Spleen (tissue), 11 donors: ENCODE measurements at regions not wholly inside any gene's neighbourhood (a gene's known extent, or its start where the extent isn't known, plus 50 kb on each side); places are given as distances from the start of the nearest gene placed in this dataset.

Source experiments
- DNase-seq: peaks from one replicate; pipeline ENCODE4 v3.0.0-alpha.2; 2020
- H3K27ac ChIP-seq, 8 donors: fragments of 200-600 bp; sonication (generic) in 7 of 8; 1 replicate in 4 of 8; 2 replicates in 4 of 8; pipeline versions ENCODE4 v1.5.0 to v1.8.0; 2016 to 2021; ENCODE audit warnings: inconsistent platforms in 4 of 8, mild to moderate bottlenecking in 4 of 8, moderate library complexity in 1 of 8
- H3K27me3 ChIP-seq, 7 donors: fragments of 200-600 bp; sonication (generic) in 6 of 7; replicated peaks in 1 of 7; 1 replicate in 4 of 7; 2 replicates in 3 of 7; pipeline versions ENCODE4 v1.5.0 to v1.8.0; 2016 to 2021; ENCODE audit warnings: inconsistent platforms in 3 of 7, mild to moderate bottlenecking in 1 of 7
- H3K36me3 ChIP-seq, 6 donors: fragments of 200-600 bp; sonication (generic) in 5 of 6; 1 replicate in 4 of 6; 2 replicates in 2 of 6; pipeline versions ENCODE4 v1.5.0 to v1.8.0; 2016 to 2021; ENCODE audit warnings: inconsistent platforms in 2 of 6
- H3K4me1 ChIP-seq, 6 donors: fragments of 200-600 bp; sonication (generic) in 5 of 6; 1 replicate in 3 of 6; 2 replicates in 3 of 6; pipeline versions ENCODE4 v1.5.0 to v1.8.0; 2016 to 2021; ENCODE audit warnings: inconsistent platforms in 3 of 6
- H3K4me3 ChIP-seq, 8 donors: fragments of 200-600 bp; sonication (generic) in 7 of 8; 1 replicate in 4 of 8; 2 replicates in 4 of 8; pipeline versions ENCODE4 v1.5.0 to v1.8.0; 2016 to 2021; ENCODE audit warnings: inconsistent platforms in 4 of 8, mild to moderate bottlenecking in 4 of 8, moderate library complexity in 2 of 8
- H3K9me3 ChIP-seq, 8 donors: fragments of 200-600 bp; sonication (generic) in 7 of 8; 1 replicate in 4 of 8; 2 replicates in 4 of 8; pipeline versions ENCODE4 v1.5.0 to v1.8.0; 2016 to 2021; ENCODE audit warnings: inconsistent platforms in 4 of 8
- POLR2A ChIP-seq, 3 donors: fragments of 450-650 bp; IDR thresholded peaks; one replicate each; pipeline ENCODE4 v1.5.1; 2017; ENCODE audit warnings: antibody characterized with exemption in 3 of 3, mild to moderate bottlenecking in 1 of 3
- POLR2AphosphoS5 ChIP-seq, 3 donors: sonication (generic); formaldehyde crosslinking; IDR thresholded peaks; one replicate each; pipeline ENCODE4 v1.5.1; 2017; ENCODE audit warnings: antibody characterized with exemption in 3 of 3
- WGBS, 5 donors: extraction: QIAGEN DNeasy Blood & Tissue Kit in 3 of 5; methylation state at CpG; one replicate each; pipeline versions ENCODE4 v1.1.5 to v1.1.7; 2013 to 2018; 5-methylcytosine and 5-hydroxymethylcytosine counted together
- intact Hi-C: fragments of 100-400 bp; cut with DNase I; formaldehyde crosslinking; loops from one replicate; pipeline ENCODE4 v1.15.0; 2023; ENCODE audit warnings: low total_unique reads
- TF ChIP-seq, protein P1 (sequence below), 11 experiments: fragments of 200-600 bp in 7 of 11; fragments of 450-650 bp in 4 of 11; sonication (generic) in 4 of 11; IDR thresholded peaks in 8 of 11; conservative IDR thresholded peaks in 3 of 11; 1 replicate in 7 of 11; 2 replicates in 4 of 11; pipeline versions ENCODE4 v1.4.0 to v1.8.0; 2016 to 2021; ENCODE audit warnings: antibody characterized with exemption in 11 of 11, inconsistent platforms in 4 of 11, mild to moderate bottlenecking in 1 of 11
- donor health status: healthy with polysubstance abuse.
- donor health status: DM: no; HTN: no; CAD: no; lungs with moderate emphysema.
- donor health status: DM: no; HTN: no; CAD: no.
- donor health status: Bipolar disorder and iron deficiency.
- donor health status: healthy.
- donor health status: DM: no; HTN: no; CAD: no.
- donor health status: DM: yes; HTN: yes; CAD: no.

DNA sequence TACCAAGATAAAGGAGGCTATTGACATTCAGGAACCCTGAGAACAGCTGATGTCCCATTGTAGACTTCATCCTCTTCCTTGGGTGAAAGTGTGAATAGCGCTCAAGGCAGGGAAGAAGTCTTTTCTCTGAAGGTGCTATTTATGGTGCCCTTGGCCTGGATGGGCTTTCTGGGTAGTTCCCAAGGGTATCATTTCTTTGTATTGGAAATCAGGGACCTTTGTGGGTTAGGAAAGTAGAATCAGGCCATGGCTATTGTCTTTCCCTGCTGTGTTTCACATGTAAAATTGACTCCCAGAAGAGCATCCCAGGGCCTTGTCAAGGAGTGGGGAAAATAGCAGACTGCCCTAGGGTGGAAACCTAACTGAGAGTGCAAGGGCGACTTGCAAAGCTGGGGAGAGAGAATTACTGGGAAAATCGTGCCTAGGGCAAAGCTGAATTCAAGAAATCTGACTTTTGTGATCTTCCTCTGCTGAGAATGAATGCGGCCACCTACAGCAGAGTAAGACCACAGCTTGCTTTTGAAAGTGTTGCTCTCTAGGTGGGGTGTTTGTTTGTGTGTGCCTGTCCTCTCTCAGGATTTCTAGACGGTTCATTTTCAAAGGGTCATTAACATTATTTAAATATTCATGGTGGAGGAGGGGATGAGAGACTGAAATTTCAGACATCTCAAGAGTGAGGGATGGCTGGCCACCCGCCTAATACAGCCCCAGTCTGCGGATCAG lies 160.6 kb downstream of the C9orf152 start:
- WGBS, 5 donors = 42 to 51% (median 45%) methylated on average over 7 of the region's 7 CpGs
- intact Hi-C loops = loop anchor here (10.0 kb wide), 1 partner anchor 83 kb away; no protein-coding TSS in a partner anchor
- DNase-seq = no peak
- Histone ChIP-seq H3K9me3 (no peaks in the 10 kb centered on the region), H3K4me1 (peaks cover 10 to 59% (median 42%) of the 10 kb centered on the region in 6 donors), H3K36me3 (no peaks in the 10 kb centered on the region), H3K27ac (peak overlapping the region in 6 of 8 donors; percentile 86 to 93 (median 90)), H3K4me3 (peak overlapping the region; percentile 54 to 95 (median 88)), H3K27me3 (peaks cover 0 to 26% (median 0%) of the 10 kb centered on the region in 7 donors)
- TF ChIP-seq POLR2A (IDR thresholded peaks at IDR 0.05) = no peak
- TF ChIP-seq, protein P1, sequence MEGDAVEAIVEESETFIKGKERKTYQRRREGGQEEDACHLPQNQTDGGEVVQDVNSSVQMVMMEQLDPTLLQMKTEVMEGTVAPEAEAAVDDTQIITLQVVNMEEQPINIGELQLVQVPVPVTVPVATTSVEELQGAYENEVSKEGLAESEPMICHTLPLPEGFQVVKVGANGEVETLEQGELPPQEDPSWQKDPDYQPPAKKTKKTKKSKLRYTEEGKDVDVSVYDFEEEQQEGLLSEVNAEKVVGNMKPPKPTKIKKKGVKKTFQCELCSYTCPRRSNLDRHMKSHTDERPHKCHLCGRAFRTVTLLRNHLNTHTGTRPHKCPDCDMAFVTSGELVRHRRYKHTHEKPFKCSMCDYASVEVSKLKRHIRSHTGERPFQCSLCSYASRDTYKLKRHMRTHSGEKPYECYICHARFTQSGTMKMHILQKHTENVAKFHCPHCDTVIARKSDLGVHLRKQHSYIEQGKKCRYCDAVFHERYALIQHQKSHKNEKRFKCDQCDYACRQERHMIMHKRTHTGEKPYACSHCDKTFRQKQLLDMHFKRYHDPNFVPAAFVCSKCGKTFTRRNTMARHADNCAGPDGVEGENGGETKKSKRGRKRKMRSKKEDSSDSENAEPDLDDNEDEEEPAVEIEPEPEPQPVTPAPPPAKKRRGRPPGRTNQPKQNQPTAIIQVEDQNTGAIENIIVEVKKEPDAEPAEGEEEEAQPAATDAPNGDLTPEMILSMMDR (IDR thresholded peaks at IDR 0.05 in 8 of 11, conservative IDR thresholded peaks at IDR 0.05 in 3 of 11) = no peak
- TF ChIP-seq POLR2AphosphoS5 (IDR thresholded peaks at IDR 0.05) = no peak

DNA sequence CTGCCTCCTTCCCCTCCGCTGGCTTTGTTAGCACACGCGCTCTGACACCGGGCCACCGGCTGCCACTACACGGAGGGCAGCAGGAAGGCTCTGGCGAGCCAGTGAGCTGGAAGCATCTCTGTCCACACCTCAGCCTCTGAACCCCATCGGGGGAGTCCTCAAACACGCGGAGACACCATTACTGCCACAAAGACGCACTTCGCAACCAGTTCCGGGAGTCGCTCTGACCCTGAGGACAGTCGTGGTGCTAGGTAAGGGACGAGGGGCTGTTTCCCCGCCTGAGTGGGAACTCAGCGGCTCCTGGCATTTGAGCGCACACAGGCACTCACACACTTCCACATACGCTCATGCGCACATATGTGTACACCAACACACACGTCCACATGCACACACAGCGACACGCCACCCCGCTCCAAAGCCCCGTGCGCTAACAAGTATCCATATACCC lies 160.0 kb downstream of the C9orf152 start:
- H3K27ac ChIP-seq = peak overlapping the region; percentile 61 to 93 (median 88)
- peak overlapping the region; percentile 54 to 95 (median 88) for H3K4me3 ChIP-seq
- peaks cover 10 to 65% (median 48%) of the 10 kb centered on the region in 6 donors for H3K4me1 ChIP-seq
- peak; percentile 86 for DNase-seq
- H3K36me3 ChIP-seq = no peaks in the 10 kb centered on the region
- peaks cover 0 to 26% (median 0%) of the 10 kb centered on the region in 7 donors for H3K27me3 ChIP-seq
- 1 to 3% (median 1%) methylated on average over 26 to 27 of the region's 27 CpGs for WGBS, 5 donors
- no peaks in the 10 kb centered on the region for H3K9me3 ChIP-seq
- intact Hi-C loops = loop anchor here (10.0 kb wide), 1 partner anchor 83 kb away; no protein-coding TSS in a partner anchor
- TF ChIP-seq POLR2AphosphoS5 (IDR thresholded peaks at IDR 0.05) = peak in 2 of 3 donors; percentile 43 to 53
- TF ChIP-seq POLR2A (IDR thresholded peaks at IDR 0.05) = no peak
- TF ChIP-seq, protein P1 (IDR thresholded peaks at IDR 0.05 in 8 of 11, conservative IDR thresholded peaks at IDR 0.05 in 3 of 11) = no peak

DNA sequence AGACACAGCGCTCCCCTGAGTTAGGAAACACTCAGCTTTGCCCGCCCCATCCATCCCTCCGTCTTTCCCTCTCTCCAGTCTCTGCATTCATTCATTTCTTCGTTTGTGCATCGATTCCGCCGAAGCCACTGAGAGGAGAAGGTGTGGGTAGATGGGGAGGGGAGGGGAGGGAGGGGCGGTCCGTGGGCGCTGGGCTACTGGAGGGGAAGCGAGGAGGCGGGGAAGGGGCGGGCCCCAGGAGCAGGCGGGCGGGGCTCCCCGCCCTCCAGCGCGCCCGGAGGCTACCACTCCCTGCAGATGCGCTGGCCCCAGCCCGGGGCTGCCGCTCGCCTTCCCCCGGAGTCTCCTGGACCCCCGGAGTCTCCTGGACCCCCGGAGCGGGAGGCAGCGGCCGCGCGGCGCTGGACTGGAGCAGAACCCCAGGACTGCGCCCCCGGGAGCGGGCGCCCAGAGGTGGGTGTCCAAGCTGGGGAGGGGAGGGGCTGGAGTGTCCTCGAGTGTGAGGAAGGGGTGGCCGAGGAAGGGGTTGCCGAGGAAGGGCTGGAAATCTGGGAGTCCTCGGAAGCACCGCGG lies 159.5 kb downstream of the C9orf152 start:
- peak overlapping the region; percentile 75 to 93 (median 88) for H3K27ac ChIP-seq
- H3K9me3 ChIP-seq = no peaks in the 10 kb centered on the region
- no peaks in the 10 kb centered on the region for H3K36me3 ChIP-seq
- peak overlapping the region; percentile 54 to 95 (median 88) for H3K4me3 ChIP-seq
- 1% methylated on average over 27 to 41 of the region's 42 CpGs for WGBS, 5 donors
- DNase-seq = peak; percentile 96
- peak; percentile 92 to 96 (median 95) for TF ChIP-seq POLR2AphosphoS5 (IDR thresholded peaks at IDR 0.05)
- peak in 2 of 3 donors; percentile 49 to 93 for TF ChIP-seq POLR2A (IDR thresholded peaks at IDR 0.05)
- TF ChIP-seq, protein P1 (IDR thresholded peaks at IDR 0.05 in 8 of 11, conservative IDR thresholded peaks at IDR 0.05 in 3 of 11) = no peak
- intact Hi-C loops = loop anchor here (10.0 kb wide), 1 partner anchor 84 kb away; no protein-coding TSS in a partner anchor
- peaks cover 0 to 26% (median 0%) of the 10 kb centered on the region in 7 donors for H3K27me3 ChIP-seq
- H3K4me1 ChIP-seq = peaks cover 10 to 69% (median 48%) of the 10 kb centered on the region in 6 donors
